ENCODE measurements at regions not wholly inside any gene's neighbourhood (a gene's known extent, or its start where the extent isn't known, plus 50 kb on each side); places are given as distances from the start of the nearest gene placed in this dataset.

DNA sequence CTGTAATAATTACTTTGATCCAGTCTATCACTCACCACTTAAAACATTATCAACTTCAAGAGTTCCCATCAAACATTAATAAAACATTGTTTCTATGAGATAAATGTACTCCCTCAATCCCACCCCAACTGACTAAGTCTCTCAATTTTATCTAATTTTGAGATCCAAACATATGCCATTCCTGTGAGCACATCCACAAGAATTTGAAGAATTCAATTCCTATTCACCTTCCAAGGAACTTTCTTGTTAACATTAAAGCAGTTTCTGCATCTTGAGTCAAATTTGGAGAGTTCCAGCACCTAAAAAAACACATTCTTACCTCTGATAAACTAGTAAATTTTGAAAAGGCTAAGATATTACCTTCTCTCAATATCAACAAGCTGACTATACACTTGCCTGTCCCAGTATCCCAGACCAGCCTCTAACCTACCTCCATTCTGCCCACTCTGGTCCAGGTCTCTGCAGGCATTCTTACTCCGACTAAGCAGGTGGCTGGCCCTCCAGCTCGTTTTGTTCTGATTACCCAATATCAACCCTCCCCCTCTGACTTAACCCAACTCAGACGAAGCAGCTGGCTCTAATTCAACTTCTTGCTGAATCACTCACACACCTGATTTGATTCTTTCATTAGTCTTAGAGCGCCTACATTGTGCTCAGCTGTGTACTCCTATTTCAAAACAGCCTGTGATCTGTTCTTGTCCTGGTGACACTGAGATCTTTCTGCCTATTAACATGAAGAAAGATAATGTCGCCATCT is 275.2 kb downstream of the IPMK start:
- TF ChIP-seq EZH2 (IDR thresholded peaks at IDR 0.05; ENCODE audit: insufficient read depth, poor library complexity, severe bottlenecking) (no peak), EZH2phosphoT487 (IDR thresholded peaks at IDR 0.05; ENCODE audit: insufficient read depth, low read depth) (no peak)
